GM06990 (cell line): ENCODE measurements at regions not wholly inside any gene's neighbourhood (a gene's known extent, or its start where the extent isn't known, plus 50 kb on each side); places are given as distances from the start of the nearest gene placed in this dataset.

Source experiments
- DNase-seq: peaks from one replicate; pipeline ENCODE4 v3.0.0-alpha.2; 2011; ENCODE audit not compliant: insufficient read length; ENCODE audit errors: extremely low read depth
- H3K27me3 ChIP-seq: replicated peaks from 2 replicates; pipeline ENCODE4 v1.6.0; 2011; ENCODE audit warnings: low read length; ENCODE audit not compliant: control insufficient read depth, insufficient read depth
- H3K36me3 ChIP-seq: 2 replicates; pipeline ENCODE4 v1.5.1; 2011; ENCODE audit warnings: low read length; ENCODE audit not compliant: control insufficient read depth, insufficient read depth
- H3K4me3 ChIP-seq: replicated peaks from 2 replicates; pipeline ENCODE4 v1.5.1; 2011; ENCODE audit warnings: low read depth, mild to moderate bottlenecking, control low read depth, low read length
- CTCF ChIP-seq: IDR thresholded peaks from 2 replicates; pipeline ENCODE4 v1.5.1; 2011; ENCODE audit warnings: low read length, control low read depth, mild to moderate bottlenecking, inconsistent platforms; ENCODE audit not compliant: insufficient read depth, poor library complexity, severe bottlenecking

- Histone ChIP-seq H3K27me3 (no peaks in the 10 kb centered on the region), H3K36me3 (no peaks in the 10 kb centered on the region), H3K4me3 (no peak overlapping the region)
- DNase-seq, result no peak
- TF ChIP-seq CTCF, result no peak
Measured at GRCh38 chr5:124806373-124807077, 60.1 kb upstream of the ZNF608 start.

- no peak for TF ChIP-seq CTCF
- no peaks in the 10 kb centered on the region for H3K27me3 ChIP-seq
- H3K4me3 ChIP-seq, result no peak overlapping the region
- no peak for DNase-seq
- H3K36me3 ChIP-seq, result no peaks in the 10 kb centered on the region
Measured at GRCh38 chr5:124808842-124809268, 62.4 kb upstream of the ZNF608 start.

DNA sequence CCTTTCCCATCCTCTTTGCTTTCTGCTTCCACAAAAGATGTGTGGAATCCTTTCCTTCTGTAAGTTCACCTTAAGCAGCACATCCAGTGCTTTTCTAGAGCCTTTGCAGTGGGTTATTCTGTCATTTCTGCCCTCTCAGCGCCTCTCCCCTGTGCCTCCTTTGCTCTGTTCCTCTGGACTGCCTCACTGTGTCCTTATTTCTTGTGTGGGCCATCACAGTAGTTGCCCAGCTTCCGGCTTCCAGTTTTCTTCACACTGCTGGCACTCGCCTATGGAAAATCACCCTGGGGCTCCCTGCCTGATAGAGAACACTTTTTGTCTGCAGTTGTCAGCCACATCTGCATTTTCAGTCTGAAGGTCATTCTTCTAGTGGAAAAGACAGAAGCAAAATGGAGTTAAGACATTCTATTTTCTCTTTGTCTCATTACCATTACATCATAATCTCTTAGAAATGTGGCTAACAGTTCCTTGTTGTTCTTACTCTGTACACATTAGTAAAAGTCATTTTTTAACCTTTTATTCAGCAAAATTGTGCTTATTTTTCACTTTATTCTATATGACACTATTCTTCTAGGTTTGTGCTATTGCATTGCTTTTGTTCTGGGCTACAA is 64.1 kb upstream of the ZNF608 start:
- TF ChIP-seq CTCF, result no peak
- Histone ChIP-seq H3K27me3 (no peaks in the 10 kb centered on the region), H3K4me3 (no peak overlapping the region), H3K36me3 (no peaks in the 10 kb centered on the region)
- DNase-seq, result no peak

GRCh38 chr5:124812771-124813358 is 66.4 kb upstream of the ZNF608 start:
- Histone ChIP-seq H3K27me3 (no peaks in the 10 kb centered on the region), H3K4me3 (no peak overlapping the region), H3K36me3 (no peaks in the 10 kb centered on the region)
- no peak for TF ChIP-seq CTCF
- no peak for DNase-seq

DNA sequence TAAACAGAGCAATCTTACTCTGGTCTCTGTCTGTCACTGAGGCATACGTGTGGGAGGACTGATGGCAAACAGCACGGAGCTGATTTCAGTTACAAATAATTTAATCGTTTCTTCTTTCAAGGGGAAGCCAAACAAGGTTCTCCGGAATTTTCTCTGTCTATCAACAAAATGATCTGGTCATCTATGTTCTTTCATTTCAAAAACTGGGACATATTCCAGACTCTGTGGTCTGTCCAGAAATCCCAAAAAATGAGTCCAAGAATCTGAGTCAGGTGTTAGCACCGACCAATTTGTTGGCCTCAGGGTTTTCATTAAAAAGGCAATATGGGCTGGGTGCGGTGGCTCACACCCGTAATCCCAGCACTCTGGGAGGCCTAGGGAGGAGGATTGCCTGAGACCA is 69.9 kb upstream of the ZNF608 start:
- TF ChIP-seq CTCF, result no peak
- DNase-seq, result no peak

More for the DNA sequence above, 69.9 kb upstream of the ZNF608 start:
- Histone ChIP-seq H3K36me3 (no peaks in the 10 kb centered on the region), H3K27me3 (no peaks in the 10 kb centered on the region), H3K4me3 (no peak overlapping the region)
